GM19023 (cell line): ENCODE measurements at regions not wholly inside any gene's neighbourhood (a gene's known extent, or its start where the extent isn't known, plus 50 kb on each side); places are given as distances from the start of the nearest gene placed in this dataset.

Experiments
- ATAC-seq: cut with Tn5 transposase; IDR thresholded peaks from one replicate; pipeline ENCODE4 v1.9.1; 2021; ENCODE audit warnings: mild to moderate bottlenecking, moderate library complexity; ENCODE audit not compliant: unreplicated experiment

DNA sequence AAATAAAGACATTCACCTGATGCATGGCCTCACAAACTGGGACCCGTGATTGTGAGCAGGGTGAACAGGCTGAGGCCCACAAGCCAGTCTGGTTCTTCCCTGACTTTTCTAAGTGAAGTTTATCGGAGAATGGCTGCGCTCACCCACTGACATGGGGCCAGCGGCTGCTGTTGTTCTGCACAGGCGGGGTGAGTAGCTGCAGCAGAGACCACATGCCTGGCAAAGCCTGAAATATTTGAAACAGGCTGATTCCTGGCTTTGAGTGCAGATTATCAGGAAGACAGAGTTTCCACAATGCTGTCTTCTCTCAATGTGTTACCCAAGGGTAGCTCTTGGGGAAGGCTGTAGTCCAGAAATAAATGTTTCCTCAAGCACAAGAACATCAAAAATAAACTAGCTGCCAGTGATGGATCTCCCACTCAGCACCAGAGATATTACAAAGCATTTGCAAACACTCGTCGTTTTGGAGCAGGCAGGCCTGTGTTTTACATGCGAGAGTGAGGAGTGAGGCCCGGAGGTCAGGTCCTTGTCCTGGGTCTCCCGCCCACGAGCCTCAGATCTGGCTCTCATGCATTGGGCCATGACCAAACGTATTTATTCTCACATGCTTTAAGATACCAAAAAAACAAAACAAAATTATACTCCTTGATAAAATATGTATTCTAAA is 647.1 kb downstream of the GALR1 start:
- ATAC-seq = no peak

- ATAC-seq = no peak
Observed at GRCh38 chr18:77897606-77898005, 648.0 kb downstream of the GALR1 start.

DNA sequence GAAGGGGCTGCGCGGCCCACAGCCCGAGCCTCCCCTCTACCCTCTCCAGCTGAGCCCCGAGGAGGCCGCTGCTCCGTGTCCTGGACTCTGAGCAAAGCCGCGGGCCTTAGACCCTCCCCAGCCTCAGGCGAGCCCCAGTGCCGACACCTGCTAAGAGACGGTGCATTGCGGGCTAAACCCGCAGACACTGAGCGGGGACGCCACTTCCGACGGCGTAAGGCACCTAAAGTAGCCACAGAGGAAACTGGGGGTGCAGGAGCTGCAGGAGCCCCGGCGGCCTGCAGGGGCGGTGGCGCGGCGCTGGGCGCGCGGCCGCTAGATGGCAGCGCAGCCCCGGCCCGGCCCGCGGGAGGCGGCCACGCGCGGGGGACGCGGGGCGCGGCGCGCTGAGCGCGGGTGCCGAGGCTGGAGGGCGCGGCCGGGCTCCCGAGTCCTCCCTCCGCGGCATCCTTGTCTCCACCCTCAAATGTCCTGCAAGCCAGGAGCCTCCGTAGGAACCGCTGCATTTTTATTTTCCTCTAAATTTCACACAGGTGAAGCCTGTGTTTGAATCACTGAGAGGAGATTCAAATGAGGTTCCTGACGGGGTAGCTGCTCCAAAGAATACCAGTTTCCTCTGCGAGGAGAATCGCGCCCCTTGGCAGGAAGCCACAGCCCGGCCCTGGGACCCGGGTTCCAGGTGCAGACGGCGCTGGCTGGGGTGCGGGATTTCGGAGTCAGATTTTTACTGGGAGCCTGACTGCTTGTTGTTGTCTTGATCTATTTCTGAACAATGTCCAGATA is 650.5 kb downstream of the GALR1 start:
- peak; percentile 99 for ATAC-seq

DNA sequence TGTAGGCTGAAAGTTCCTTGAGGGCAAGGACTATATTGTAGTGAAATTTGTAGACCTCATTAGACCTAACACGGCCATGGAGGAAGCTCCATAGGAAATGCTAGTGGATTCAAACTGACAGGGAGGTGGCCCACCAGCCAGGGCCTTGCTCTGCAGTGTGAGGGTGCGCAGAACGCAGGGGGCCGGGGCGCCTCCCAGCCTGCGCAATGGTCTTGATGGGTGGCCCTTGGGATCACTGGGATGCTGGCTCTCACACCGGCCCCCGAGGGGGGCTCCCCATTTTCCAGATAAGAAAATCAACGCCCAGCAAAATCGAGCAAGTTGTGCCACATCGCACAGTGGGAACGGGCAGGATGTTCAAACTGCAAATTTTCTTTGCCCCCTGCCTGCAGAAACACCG is 655.4 kb downstream of the GALR1 start:
- no peak for ATAC-seq

DNA sequence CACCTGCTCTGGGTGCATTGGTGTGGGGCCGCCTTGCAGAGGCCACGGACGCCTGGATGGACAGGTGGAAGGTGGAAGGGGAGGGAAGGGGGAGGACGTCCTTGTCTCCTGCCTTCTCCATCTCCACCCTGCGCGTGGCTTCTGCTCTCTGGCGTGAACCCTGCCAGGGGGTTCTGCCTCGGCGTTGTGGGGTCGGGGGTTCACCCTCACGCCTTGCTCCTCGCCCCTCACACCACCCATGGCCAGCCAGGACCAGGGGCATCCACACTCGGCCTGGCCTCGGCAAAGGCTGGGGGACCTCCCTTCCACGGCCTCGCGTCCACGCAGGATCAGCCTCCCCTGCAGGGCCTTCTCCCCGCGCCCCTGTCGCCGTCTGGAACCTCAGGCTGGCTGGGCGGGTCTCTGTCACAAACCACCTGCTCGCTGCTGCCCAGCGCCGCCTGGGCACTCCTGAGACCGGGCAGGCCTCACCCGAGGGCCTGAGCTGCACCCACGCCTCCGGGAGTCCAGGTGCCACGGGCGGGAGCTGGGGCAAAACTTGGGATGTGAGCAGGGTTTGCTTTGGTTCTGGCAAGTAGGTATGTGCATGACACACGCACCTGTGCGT is 655.9 kb downstream of the GALR1 start:
- no peak for ATAC-seq

GRCh38 chr18:77906103-77906892 is 656.6 kb downstream of the GALR1 start:
- no peak for ATAC-seq

DNA sequence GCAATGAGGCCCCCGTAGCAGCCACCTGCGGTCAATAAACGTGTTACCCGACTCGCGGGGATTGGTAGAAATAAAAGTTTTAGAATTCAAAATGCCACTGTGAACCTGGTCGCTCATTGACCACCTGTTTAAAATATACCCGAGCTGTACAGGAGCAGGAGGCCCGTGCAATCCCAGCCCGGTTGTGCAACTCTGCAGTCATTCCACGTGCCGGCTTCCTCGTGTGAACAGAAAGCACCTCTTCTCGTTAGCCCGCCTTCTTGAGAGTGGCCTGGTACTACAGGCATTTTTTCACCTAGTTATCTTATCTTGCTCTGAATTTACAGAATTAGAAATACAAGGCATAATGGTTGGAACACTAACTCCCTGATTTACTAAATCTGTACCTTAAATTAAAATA is 660.7 kb downstream of the GALR1 start:
- no peak for ATAC-seq

- ATAC-seq = no peak
Observed at GRCh38 chr18:77911971-77912605, 662.4 kb downstream of the GALR1 start.

DNA sequence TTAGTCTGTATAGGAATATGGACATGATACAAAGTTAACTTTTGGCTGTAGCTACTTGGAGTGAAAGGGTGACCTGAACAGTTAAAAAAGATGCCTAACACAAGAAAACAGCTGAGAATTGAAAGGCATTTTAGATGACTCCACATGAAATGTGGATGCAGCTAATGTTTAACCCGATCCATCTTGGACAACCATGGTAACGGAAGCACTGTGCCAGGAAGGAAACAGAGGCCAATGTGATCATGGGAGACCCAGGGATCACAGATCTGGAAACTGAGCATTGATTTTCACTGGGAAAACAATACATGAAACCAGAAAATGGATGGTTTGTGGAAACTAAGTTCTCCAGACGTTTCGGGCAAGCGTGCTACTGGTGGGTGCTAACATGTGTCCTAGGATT is 669.1 kb downstream of the GALR1 start:
- ATAC-seq = no peak

DNA sequence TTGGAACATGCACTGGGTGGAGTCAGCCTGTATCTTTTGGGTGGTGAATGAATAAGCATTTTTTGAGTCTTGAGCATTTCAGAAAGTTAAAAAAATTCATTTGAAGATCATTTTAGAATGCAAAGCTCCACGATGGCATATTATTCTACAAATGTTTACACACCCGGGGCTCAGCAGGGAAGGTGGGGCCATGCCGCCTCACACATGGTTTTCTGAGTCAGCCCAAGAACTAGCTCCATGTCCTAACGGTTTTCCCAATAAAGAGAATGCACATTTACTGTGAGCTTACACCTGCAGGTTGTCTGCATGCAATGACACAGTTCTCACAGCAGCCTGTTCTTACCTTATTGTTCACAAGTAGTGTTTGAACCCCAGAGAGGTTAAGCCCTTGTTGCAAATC is 670.3 kb downstream of the GALR1 start:
- ATAC-seq = no peak

DNA sequence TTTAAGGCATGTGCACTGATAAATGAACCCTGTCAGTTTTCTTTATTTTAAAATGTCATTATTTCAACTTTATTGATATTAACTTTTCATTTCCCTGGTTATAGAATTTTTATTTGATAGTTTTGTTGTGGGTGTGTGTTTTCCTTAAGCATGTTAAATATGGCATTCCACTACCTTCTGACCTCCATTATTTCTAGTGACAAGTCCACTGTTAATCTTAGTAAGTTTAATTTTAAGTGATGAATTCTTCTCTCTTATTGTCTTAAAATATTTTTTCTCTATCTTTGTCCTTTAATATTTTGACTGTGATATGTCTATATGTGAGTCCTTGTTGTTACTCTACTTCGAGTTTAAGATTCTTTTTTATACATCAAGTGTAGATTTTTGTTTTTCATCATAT is 685.7 kb downstream of the GALR1 start:
- no peak for ATAC-seq

DNA sequence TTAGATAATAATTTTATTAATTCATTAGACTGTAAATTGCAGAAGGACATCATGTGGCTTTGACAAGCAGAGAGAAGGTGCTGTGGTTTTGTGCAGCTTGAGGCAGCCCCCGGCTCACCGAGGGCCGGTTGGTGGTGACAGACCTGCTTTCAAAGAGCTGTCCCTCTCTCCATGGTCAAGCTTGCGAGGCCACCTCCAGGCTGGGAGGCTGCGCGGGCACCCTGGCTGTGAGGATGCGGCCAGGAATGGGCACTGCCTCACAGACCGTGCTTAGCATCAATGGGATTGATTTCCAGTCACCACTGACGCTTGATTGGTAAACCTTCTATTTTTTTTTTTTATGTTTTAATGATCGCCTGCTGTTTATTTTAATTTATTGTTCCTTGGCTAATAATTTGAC is 690.9 kb downstream of the GALR1 start:
- ATAC-seq = no peak

DNA sequence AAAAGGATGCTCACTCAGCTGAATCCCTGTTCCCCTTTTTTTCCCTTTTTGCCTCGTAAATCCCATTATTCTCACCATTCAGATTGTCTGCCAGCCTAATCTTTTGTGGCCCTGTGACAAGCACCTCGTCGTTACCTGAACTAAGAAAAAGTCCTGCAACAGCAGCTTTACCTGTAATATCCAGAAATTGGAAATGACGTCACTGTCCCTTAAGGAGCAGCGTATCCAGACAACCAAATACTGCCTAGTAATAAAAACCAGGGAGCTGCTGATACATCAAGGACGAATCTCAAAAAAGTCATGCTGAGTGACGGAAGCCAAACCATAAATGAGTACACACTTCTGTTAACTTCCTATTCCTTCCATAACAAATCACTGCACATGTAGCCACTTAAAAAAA is 694.9 kb downstream of the GALR1 start:
- no peak for ATAC-seq

GRCh38 chr18:77948567-77948966 is 698.9 kb downstream of the GALR1 start:
- ATAC-seq = no peak

GRCh38 chr18:77949355-77949973 is 699.8 kb downstream of the GALR1 start:
- ATAC-seq = no peak

DNA sequence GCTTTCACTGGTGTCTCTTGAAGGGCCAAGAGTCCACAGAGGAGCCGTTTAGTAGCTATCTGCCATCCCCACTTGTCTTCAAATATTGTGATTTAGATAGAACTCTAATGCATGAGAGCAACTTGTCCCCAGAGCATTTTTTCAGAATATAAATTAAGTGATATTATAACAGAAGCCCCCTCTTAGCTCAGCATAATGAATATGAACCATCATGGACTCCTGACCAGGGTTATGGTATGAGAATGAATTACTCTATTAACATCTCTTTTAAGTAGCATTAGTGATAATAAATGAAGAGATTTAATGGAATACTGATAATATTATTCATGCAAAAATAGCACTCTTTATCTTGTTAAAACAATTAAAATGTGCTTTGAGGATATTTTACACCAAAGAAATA is 709.6 kb downstream of the GALR1 start:
- no peak for ATAC-seq

DNA sequence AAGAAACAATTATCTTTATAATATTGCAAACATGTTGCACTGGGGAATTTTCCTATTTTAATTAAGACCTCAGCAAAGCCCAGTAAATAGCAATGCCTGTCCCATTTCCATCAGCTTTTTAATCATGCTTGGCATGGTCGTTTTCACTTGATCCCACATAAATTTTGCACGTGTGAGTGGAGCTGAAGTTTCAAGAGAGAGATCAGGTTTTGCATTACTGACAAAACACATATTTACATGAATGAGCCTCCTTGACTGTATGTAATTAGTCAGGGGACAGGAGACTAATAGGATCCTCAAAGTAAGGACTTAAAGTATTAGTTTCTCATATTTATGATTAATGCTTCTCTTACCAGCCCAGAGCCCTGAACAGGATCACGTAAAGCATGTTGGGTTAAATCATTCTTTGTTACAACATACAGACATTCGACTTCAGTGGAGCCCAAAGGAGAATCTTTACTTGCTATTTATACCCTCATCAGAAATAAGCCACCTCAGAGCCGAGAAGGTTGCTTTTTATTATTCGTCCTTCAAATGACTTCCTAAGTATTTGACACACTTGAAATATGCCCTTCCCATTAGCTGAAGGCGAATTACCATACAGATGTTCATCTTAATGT is 711.3 kb downstream of the GALR1 start:
- no peak for ATAC-seq

DNA sequence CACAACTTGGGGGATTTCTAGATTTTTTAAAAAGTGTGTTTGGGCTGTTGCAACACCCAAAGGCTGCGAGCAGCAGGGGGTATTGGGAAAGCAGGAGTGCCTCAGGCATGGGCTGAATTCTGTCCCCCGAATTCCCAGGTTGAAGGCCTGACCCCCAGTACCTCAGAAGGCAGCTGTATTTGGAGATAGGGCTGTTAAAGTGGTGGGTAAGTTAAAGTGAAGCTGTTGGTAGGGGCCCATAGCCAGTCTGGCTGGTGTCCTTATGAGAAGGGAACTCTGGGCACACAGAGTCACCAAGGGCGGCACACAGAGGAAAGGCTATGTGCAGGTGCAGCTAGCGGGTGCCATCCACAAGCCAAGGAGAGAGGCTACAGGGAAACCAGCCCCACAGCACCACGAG is 717.4 kb downstream of the GALR1 start:
- ATAC-seq = no peak

DNA sequence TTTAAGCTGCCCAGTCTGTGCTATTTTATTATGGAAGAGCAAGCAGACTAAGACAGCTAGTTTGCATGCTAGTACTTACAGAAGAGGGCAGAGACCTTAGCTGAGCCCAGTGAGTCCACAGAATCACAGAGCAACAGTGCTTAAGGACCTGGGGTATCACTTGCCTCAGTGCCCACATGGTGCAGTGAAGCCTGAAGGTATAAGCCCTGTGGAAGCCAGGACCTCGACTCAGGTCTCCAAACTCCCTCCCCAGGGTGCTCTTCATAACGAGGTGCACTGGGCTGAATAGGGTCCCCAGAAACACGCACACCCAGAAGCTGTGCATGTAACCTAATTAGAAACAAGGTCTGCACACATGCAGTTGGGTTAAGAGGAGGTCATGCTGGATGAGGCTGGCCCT is 718.1 kb downstream of the GALR1 start:
- ATAC-seq = no peak

GRCh38 chr18:77969972-77970371 is 720.3 kb downstream of the GALR1 start:
- ATAC-seq = no peak
